ENCODE measurements at regions not wholly inside any gene's neighbourhood (a gene's known extent, or its start where the extent isn't known, plus 50 kb on each side); places are given as distances from the start of the nearest gene placed in this dataset.

DNA sequence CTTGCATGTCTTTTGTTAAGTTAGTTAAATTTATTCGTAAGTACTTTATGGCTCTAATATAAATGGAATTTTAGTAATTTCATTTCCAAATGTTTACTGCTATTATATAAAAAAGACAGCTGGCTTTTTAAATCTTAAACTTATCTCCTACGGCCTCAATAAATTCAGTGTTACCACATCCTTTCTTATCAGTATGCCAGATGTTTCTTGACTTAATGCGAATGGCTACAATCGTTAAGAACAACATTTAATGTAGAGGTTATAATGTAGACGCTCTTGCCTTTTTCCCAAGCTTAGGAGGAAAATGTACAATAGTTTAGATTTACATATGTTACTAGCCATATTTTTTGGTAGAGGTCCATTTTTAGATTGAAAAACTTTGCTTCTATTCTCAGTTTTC lies 659.4 kb downstream of the TENT5A start:
- Histone ChIP-seq H3K27ac (ENCODE audit: low read depth in 1 of 2, low read length in 2 of 2) (no peak overlapping the region), H3K36me3 (ENCODE audit: control insufficient read depth in 4 of 4, insufficient read depth in 3 of 4, low read depth in 1 of 4, low read length in 3 of 4) (no peaks in the 10 kb centered on the region), H3K9me3 (ENCODE audit: control insufficient read depth in 4 of 4, low read length in 3 of 4) (no peaks in the 10 kb centered on the region), H3K4me3 (ENCODE audit: low read depth in 1 of 3, low read length in 3 of 3) (no peak overlapping the region), H3K9ac (ENCODE audit: low read depth in 1 of 2, low read length in 2 of 2) (no peak overlapping the region), H3K27me3 (ENCODE audit: control insufficient read depth in 4 of 4, insufficient read depth in 4 of 4, low read length in 3 of 4) (no peaks in the 10 kb centered on the region), H3K4me1 (ENCODE audit: control insufficient read depth in 4 of 4, insufficient read depth in 4 of 4, low read length in 3 of 4) (no peaks in the 10 kb centered on the region)
- DNase-seq (ENCODE audit: low spot score) = no peak
- TF ChIP-seq, protein P1, sequence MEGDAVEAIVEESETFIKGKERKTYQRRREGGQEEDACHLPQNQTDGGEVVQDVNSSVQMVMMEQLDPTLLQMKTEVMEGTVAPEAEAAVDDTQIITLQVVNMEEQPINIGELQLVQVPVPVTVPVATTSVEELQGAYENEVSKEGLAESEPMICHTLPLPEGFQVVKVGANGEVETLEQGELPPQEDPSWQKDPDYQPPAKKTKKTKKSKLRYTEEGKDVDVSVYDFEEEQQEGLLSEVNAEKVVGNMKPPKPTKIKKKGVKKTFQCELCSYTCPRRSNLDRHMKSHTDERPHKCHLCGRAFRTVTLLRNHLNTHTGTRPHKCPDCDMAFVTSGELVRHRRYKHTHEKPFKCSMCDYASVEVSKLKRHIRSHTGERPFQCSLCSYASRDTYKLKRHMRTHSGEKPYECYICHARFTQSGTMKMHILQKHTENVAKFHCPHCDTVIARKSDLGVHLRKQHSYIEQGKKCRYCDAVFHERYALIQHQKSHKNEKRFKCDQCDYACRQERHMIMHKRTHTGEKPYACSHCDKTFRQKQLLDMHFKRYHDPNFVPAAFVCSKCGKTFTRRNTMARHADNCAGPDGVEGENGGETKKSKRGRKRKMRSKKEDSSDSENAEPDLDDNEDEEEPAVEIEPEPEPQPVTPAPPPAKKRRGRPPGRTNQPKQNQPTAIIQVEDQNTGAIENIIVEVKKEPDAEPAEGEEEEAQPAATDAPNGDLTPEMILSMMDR (IDR thresholded peaks at IDR 0.05; ENCODE audit: low read depth, low read length, missing input control) = no peak
- TF ChIP-seq SP1 (IDR thresholded peaks at IDR 0.05) (no peak), RAD21 (IDR thresholded peaks at IDR 0.05) (no peak), NR2F2 (IDR thresholded peaks at IDR 0.05) (no peak), TAF1 (conservative IDR thresholded peaks at IDR 0.05) (no peak), HNF4A (conservative IDR thresholded peaks at IDR 0.05) (no peak)
- TF ChIP-seq, protein P2, sequence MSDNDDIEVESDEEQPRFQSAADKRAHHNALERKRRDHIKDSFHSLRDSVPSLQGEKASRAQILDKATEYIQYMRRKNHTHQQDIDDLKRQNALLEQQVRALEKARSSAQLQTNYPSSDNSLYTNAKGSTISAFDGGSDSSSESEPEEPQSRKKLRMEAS (IDR thresholded peaks at IDR 0.05) = no peak
- WGBS = 59% methylated on average over 5 of the region's 5 CpGs

DNA sequence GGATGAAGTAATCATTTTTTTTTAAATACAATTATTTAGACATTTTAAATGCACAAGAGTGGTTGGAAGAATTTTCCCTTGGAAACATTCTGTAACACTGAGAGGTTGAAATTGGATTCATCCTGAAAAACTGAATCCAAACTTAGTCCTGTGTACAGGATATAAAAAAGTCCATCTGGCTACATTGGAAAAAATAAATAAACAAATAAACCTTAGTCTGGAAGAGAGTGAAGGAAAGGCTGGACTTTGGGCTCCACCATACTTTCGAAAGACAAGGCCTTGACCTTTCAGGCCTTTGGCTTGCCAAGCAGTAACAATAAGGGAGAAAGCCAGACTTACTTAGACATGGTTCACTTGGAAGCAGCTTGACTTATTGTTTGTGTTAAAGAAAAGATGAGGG lies 664.3 kb downstream of the TENT5A start:
- TF ChIP-seq JUND (IDR thresholded peaks at IDR 0.05) (no peak), RAD21 (IDR thresholded peaks at IDR 0.05) (no peak), FOXA1 (IDR thresholded peaks at IDR 0.05) (no peak), YY1 (IDR thresholded peaks at IDR 0.05) (no peak), NR2F2 (IDR thresholded peaks at IDR 0.05) (no peak), RXRA (IDR thresholded peaks at IDR 0.05) (no peak), TAF1 (conservative IDR thresholded peaks at IDR 0.05) (no peak), SP1 (IDR thresholded peaks at IDR 0.05) (no peak), EGR1 (IDR thresholded peaks at IDR 0.05; ENCODE audit: low read depth in 2 of 2) (no peak), HNF4G (IDR thresholded peaks at IDR 0.05) (no peak), HNF4A (conservative IDR thresholded peaks at IDR 0.05) (no peak)
- TF ChIP-seq, protein P2 (IDR thresholded peaks at IDR 0.05) = no peak
- TF ChIP-seq, protein P3, sequence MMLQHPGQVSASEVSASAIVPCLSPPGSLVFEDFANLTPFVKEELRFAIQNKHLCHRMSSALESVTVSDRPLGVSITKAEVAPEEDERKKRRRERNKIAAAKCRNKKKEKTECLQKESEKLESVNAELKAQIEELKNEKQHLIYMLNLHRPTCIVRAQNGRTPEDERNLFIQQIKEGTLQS (IDR thresholded peaks at IDR 0.05) = no peak
- TF ChIP-seq, protein P4, sequence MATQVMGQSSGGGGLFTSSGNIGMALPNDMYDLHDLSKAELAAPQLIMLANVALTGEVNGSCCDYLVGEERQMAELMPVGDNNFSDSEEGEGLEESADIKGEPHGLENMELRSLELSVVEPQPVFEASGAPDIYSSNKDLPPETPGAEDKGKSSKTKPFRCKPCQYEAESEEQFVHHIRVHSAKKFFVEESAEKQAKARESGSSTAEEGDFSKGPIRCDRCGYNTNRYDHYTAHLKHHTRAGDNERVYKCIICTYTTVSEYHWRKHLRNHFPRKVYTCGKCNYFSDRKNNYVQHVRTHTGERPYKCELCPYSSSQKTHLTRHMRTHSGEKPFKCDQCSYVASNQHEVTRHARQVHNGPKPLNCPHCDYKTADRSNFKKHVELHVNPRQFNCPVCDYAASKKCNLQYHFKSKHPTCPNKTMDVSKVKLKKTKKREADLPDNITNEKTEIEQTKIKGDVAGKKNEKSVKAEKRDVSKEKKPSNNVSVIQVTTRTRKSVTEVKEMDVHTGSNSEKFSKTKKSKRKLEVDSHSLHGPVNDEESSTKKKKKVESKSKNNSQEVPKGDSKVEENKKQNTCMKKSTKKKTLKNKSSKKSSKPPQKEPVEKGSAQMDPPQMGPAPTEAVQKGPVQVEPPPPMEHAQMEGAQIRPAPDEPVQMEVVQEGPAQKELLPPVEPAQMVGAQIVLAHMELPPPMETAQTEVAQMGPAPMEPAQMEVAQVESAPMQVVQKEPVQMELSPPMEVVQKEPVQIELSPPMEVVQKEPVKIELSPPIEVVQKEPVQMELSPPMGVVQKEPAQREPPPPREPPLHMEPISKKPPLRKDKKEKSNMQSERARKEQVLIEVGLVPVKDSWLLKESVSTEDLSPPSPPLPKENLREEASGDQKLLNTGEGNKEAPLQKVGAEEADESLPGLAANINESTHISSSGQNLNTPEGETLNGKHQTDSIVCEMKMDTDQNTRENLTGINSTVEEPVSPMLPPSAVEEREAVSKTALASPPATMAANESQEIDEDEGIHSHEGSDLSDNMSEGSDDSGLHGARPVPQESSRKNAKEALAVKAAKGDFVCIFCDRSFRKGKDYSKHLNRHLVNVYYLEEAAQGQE (IDR thresholded peaks at IDR 0.05) = no peak
- TF ChIP-seq, protein P1 (IDR thresholded peaks at IDR 0.05; ENCODE audit: low read depth, low read length, missing input control) = no peak
- TF ChIP-seq, protein P5, sequence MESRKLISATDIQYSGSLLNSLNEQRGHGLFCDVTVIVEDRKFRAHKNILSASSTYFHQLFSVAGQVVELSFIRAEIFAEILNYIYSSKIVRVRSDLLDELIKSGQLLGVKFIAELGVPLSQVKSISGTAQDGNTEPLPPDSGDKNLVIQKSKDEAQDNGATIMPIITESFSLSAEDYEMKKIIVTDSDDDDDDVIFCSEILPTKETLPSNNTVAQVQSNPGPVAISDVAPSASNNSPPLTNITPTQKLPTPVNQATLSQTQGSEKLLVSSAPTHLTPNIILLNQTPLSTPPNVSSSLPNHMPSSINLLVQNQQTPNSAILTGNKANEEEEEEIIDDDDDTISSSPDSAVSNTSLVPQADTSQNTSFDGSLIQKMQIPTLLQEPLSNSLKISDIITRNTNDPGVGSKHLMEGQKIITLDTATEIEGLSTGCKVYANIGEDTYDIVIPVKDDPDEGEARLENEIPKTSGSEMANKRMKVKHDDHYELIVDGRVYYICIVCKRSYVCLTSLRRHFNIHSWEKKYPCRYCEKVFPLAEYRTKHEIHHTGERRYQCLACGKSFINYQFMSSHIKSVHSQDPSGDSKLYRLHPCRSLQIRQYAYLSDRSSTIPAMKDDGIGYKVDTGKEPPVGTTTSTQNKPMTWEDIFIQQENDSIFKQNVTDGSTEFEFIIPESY (IDR thresholded peaks at IDR 0.05) = no peak
- Histone ChIP-seq H3K27ac (ENCODE audit: low read depth in 1 of 2, low read length in 2 of 2) (no peak overlapping the region), H3K4me3 (ENCODE audit: low read depth in 1 of 3, low read length in 3 of 3) (no peak overlapping the region), H3K9ac (ENCODE audit: low read depth in 1 of 2, low read length in 2 of 2) (no peak overlapping the region), H3K4me1 (ENCODE audit: control insufficient read depth in 4 of 4, insufficient read depth in 4 of 4, low read length in 3 of 4) (no peaks in the 10 kb centered on the region), H3K27me3 (ENCODE audit: control insufficient read depth in 4 of 4, insufficient read depth in 4 of 4, low read length in 3 of 4) (no peaks in the 10 kb centered on the region), H3K9me3 (ENCODE audit: control insufficient read depth in 4 of 4, low read length in 3 of 4) (no peaks in the 10 kb centered on the region), H3K36me3 (ENCODE audit: control insufficient read depth in 4 of 4, insufficient read depth in 3 of 4, low read depth in 1 of 4, low read length in 3 of 4) (no peaks in the 10 kb centered on the region)
- WGBS = 28% methylated on average over 1 of the region's 1 CpG
- DNase-seq (ENCODE audit: low spot score) = no peak
